GM21619 (cell line): ENCODE measurements at regions not wholly inside any gene's neighbourhood (a gene's known extent, or its start where the extent isn't known, plus 50 kb on each side); places are given as distances from the start of the nearest gene placed in this dataset.
"Not testable (repeated sequence)": the region's sequence is repeated elsewhere in the genome, so short reads cannot be mapped to it uniquely, and the experiment has no call there.

Source experiments
- ATAC-seq: cut with Tn5 transposase; IDR thresholded peaks from one replicate; pipeline ENCODE4 v1.9.1; 2021; ENCODE audit not compliant: unreplicated experiment

GRCh38 chr18:29928081-29928480 is 1114.5 kb downstream of the DSC3 start:
- no peak for ATAC-seq

DNA sequence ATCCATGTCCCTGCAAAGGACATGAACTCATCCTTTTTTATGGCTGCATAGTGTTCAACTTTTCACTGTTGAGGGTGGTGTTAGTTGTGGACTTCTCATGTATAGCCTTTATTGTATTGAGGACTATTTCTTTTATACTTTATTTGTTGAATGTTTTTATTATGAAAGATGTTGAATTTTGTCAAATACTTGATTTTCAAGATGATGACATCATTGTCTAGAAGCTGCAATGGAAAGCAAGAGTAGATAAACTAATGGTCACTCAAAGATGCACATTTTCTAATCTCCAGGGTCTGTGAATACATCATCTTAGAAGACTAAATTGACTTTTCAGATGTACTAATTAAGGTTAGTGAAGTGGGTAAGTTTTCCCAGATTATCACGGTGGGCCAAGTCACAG is 1117.0 kb downstream of the DSC3 start:
- no peak for ATAC-seq

- ATAC-seq = no peak
Measured at GRCh38 chr18:29912351-29912750, 1130.2 kb downstream of the DSC3 start.

- ATAC-seq = no peak
Measured at GRCh38 chr18:29892960-29893558, 1149.5 kb downstream of the DSC3 start.

DNA sequence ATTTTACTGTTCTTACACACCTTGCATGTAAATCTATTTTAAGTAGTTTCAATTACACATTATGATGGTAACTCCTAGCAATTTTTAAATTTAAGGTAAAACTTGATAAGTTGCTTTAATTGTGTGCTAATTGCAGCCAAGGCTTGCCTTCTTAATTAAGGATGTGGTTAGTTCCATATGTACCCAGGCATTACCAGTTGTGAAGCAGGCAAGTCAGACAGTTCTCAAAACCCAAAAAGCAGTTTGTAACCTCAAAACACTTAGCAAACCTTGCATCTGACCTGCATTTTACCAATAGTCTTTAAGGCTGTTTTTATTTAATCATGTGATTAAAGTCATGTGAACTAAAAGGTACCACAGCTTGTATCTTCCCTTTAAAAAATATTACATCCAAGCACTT is 1159.4 kb downstream of the DSC3 start:
- no peak for ATAC-seq

DNA sequence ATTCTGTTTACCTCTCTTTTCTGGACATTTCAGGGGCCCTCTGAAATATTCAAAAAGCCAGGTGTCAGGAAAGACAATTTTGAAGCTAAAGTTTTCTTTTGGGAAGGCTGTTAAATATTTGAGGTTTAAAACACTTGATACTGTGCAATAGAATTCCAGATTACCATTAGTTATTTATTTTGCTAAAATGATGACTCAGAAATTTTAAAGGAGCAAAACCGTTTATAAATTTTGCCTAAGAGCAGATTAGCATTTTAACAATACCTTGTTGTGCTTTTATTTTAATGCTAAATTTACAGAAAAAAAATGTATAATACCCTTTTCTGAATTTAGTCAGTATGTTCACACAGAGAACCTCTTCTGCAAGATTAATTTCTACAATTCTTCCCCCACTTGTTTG is 1159.9 kb downstream of the DSC3 start:
- ATAC-seq = no peak

GRCh38 chr18:29879763-29880162 is 1162.8 kb downstream of the DSC3 start:
- no peak for ATAC-seq

DNA sequence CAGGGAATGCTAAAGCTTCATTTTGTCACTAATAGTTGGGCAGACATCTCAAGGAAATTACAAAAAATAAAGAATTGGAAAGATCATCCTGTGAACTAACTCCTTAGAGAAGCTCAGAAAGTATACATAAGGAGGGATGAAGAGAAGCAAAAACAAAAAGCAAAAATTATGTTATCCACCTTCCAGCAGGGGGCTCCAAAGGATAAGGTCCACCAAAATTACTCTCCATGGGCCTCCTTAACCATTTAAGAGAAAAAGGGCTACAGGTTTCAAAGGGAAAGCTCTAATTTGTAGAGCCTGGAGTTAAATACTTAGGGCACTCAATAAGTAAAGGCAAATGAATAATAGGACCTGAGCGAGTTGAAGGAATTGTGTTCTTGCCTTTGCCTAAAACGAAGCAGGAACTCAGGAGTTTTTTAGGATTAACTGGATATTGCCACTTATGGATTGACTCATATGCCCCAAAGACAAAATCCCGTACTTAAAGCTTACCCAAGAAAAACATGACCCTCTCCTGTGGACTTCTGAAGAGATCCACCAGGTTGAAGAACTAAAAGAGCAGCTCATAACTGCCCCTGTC is 1167.9 kb downstream of the DSC3 start:
- peak; percentile 50 for ATAC-seq

DNA sequence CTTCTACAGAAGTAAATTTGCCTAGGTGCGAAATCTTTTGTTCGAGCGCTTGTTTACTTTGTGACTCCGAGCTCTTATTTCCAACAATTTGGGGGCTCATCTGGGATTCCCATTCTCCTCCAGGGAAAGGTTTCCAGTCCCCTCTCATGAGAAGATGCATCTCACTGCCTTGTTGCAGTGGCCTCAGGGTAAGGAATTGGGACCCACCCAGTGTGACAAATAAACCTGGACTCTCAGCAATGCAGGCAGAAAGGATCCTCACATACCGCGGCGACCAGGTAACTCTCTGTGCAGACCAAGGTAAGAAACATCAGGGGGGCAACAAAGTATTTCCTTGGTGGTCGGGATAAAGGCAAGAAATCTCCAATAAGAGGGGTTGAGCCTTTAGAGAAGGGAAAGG is 1169.3 kb downstream of the DSC3 start:
- no peak for ATAC-seq

DNA sequence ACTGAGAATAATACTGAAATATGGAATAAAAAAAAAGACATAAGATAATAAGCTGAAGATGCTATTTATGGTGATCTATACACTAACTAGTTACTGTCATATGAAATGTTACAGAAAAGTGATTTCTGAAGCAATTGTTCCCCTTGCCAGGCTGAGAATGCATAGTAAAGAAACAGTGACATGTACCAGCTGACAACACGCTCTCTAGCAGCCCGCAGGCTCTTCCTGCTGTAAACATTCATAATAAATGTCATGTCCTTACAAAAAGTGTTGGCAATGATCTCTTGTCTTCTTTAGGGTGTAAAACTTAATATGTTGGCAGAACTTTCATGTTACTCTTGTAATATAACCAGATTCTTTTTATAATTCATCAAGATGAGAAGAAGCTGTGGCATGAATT is 1171.3 kb downstream of the DSC3 start:
- ATAC-seq = no peak

GRCh38 chr18:29862824-29863223 is 1179.7 kb downstream of the DSC3 start:
- no peak for ATAC-seq

DNA sequence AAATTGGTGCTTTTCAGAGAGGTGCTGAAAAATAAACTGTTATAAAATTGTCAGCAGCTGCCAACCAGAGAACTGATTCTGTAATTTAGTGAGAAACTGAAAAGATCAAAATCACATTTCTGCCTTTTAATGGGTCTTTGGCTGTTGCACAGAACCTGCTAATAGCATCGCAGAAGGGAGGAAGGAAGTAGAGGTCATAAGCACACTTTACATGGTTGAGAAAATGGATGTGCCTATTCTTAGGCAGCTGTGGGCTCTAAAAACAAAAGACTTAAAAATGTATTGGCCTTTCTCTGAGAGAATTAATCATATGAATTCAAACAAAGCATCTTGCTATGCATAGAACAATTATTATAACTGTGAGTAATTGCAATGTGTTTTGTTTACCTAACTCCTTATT is 1186.9 kb downstream of the DSC3 start:
- no peak for ATAC-seq

DNA sequence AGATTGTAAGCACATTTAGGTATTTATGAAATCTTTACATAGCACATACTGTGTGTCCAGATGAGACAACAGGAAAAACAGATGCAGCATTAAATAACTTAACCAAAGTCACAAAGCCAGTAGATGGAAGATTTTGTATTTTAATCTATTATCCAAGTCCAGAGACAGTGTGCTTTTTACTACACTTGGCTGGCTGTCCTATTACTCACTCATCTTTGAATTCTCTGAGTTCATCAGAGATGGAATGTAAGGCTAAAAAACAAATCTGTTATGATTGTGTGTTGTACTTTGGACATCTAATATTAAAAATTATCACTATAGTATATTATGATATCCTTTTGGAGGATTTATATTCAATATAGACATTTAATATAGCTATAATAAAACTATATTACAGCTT is 1189.4 kb downstream of the DSC3 start:
- ATAC-seq = no peak

DNA sequence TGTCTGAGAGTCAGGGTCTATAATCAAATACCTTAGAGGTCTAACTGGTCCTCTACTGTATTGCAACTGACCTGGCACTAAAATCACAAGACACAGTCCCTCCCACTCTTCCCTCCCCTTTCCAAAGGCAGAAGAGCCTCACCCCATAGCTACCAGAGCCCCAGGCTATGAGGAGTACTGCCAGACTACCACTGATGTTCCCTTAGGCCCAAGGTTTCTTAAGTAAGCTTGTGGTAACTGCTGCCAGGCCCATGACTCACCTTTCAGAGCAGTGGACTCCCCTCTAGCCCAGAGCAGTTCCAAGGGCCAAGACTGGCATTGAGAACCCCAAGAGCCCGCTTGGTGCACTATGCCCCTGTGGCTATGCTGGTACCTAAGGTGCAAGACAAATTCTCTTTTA is 1193.4 kb downstream of the DSC3 start:
- no peak for ATAC-seq

GRCh38 chr18:29841631-29842030 is 1200.9 kb downstream of the DSC3 start:
- ATAC-seq = no peak

GRCh38 chr18:29840089-29840488 is 1202.5 kb downstream of the DSC3 start:
- no peak for ATAC-seq

- not testable (repeated sequence) for ATAC-seq
Measured at GRCh38 chr18:29838961-29839360, 1203.6 kb downstream of the DSC3 start.

GRCh38 chr18:29838556-29838955 is 1204.0 kb downstream of the DSC3 start:
- no peak for ATAC-seq

- no peak for ATAC-seq
Measured at GRCh38 chr18:29823671-29824070, 1218.9 kb downstream of the DSC3 start.

DNA sequence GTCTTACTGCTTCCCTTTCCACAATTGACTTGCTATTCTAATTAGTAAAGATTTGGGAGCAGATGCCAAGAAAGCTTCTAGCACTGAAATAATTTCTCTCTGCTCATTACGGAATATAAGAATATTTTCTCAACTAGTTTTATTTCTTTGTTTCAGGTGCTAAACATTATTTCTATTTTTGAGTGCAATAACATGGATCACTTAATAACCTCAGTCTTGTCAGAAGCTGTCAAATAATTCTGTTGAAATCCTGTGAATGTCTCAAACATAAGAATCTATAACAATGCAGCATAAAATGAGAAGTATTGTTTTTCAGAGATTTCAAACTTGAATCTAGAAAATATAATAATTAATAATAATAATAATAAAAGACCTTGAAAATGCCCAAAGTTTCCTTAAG is 1221.0 kb downstream of the DSC3 start:
- no peak for ATAC-seq

- ATAC-seq = no peak
Measured at GRCh38 chr18:29811519-29811918, 1231.0 kb downstream of the DSC3 start.

- no peak for ATAC-seq
Measured at GRCh38 chr18:29780816-29781215, 1261.7 kb downstream of the DSC3 start.

- no peak for ATAC-seq
Measured at GRCh38 chr18:29779096-29779495, 1263.4 kb downstream of the DSC3 start.
